Ishikawa (cell line): ENCODE measurements at regions not wholly inside any gene's neighbourhood (a gene's known extent, or its start where the extent isn't known, plus 50 kb on each side); places are given as distances from the start of the nearest gene placed in this dataset.

Experiments
- CEBPB ChIP-seq: IDR thresholded peaks from 2 replicates; pipeline ENCODE4 v1.6.1; 2012
- MAX ChIP-seq: IDR thresholded peaks from 2 replicates; pipeline ENCODE4 v1.6.1; 2012

GRCh38 chr9:108475813-108476212, 380.0 kb downstream of the ACTL7B start:
- TF ChIP-seq CEBPB = no peak
- no peak for TF ChIP-seq MAX
